ENCODE measurements at regions not wholly inside any gene's neighbourhood (a gene's known extent, or its start where the extent isn't known, plus 50 kb on each side); places are given as distances from the start of the nearest gene placed in this dataset.

DNA sequence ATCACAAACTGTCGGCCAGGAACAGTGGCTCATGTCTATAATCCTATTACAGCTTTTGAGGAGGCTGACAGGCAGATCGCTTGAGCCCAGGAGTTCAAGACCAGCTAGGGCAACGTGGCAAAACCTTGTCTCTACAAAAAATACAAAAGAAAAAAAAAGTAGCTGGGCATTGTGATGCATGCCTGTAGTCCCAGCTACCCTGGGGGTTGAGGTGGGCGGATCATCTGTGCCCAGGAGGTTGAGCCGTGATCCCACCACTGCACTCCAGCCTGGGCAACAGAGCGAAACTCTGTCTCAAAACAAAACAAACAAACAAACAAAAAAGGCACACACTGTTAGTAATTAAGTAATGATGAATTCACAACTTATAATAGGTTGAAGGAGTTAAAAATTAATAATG, 441.5 kb upstream of the PCDH15 start:
- Histone ChIP-seq H3K4me1 (ENCODE audit: insufficient read depth, low read length) (no peaks in the 10 kb centered on the region), H3K27me3 (ENCODE audit: insufficient read depth, low read length) (no peaks in the 10 kb centered on the region), H2AFZ (ENCODE audit: low read depth, low read length) (no peak overlapping the region), H3K9ac (ENCODE audit: low read length) (no peak overlapping the region), H4K20me1 (ENCODE audit: insufficient read depth, low read length) (no peaks in the 10 kb centered on the region), H3K79me2 (ENCODE audit: insufficient read depth, low read length) (no peaks in the 10 kb centered on the region), H3K4me2 (ENCODE audit: low read length) (no peak overlapping the region), H3K27ac (ENCODE audit: low read depth, low read length) (no peak overlapping the region), H3K36me3 (ENCODE audit: insufficient read depth, low read length) (no peaks in the 10 kb centered on the region), H3K9me3 (ENCODE audit: insufficient read depth, low read depth, low read length) (no peaks in the 10 kb centered on the region), H3K4me3 (ENCODE audit: insufficient read depth, low read depth, low read length) (no peak overlapping the region)
- Mint-ChIP-seq H3K4me1 (ENCODE audit: low read depth, unreplicated experiment) (no peaks in the 10 kb centered on the region), H3K4me3 (ENCODE audit: unreplicated experiment) (no peak overlapping the region), H3K27ac (ENCODE audit: unreplicated experiment) (no peak overlapping the region), H3K9me3 (ENCODE audit: unreplicated experiment) (no peaks in the 10 kb centered on the region), H3K36me3 (ENCODE audit: low read depth, unreplicated experiment) (no peaks in the 10 kb centered on the region), H3K27me3 (ENCODE audit: low read depth, unreplicated experiment) (no peaks in the 10 kb centered on the region)
- TF ChIP-seq, protein P1, sequence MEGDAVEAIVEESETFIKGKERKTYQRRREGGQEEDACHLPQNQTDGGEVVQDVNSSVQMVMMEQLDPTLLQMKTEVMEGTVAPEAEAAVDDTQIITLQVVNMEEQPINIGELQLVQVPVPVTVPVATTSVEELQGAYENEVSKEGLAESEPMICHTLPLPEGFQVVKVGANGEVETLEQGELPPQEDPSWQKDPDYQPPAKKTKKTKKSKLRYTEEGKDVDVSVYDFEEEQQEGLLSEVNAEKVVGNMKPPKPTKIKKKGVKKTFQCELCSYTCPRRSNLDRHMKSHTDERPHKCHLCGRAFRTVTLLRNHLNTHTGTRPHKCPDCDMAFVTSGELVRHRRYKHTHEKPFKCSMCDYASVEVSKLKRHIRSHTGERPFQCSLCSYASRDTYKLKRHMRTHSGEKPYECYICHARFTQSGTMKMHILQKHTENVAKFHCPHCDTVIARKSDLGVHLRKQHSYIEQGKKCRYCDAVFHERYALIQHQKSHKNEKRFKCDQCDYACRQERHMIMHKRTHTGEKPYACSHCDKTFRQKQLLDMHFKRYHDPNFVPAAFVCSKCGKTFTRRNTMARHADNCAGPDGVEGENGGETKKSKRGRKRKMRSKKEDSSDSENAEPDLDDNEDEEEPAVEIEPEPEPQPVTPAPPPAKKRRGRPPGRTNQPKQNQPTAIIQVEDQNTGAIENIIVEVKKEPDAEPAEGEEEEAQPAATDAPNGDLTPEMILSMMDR (IDR thresholded peaks at IDR 0.05; ENCODE audit: insufficient read depth, low read depth, low read length) = no peak
- TF ChIP-seq EZH2 (IDR thresholded peaks at IDR 0.05; ENCODE audit: insufficient read depth, low read length) = no peak
- FAIRE-seq (no peak), DNase-seq (ENCODE audit: low read depth) (no peak)

DNA sequence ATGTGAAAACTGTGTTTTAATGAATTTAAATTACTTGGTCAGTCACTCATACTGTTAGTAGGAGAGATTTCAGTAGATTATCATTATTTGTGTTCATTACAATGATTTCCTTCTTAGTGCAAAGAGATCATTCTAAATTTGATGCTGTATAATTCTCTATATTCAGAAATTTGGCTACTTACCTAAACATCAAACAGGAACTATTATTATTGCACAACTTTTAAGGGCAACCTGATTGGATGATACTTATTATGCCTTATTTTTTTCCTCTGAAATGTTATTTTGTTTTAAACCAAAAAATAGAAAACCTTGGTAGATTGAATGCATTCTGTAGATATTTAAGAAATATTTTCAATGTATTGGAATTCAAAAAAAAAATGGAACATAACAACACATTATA, 436.4 kb upstream of the PCDH15 start:
- no peak for FAIRE-seq
- H3K4me1 Mint-ChIP-seq (ENCODE audit: low read depth, unreplicated experiment) = no peaks in the 10 kb centered on the region
- TF ChIP-seq, protein P1 (IDR thresholded peaks at IDR 0.05; ENCODE audit: insufficient read depth, low read depth, low read length) = no peak
- TF ChIP-seq EZH2 (IDR thresholded peaks at IDR 0.05; ENCODE audit: insufficient read depth, low read length) = no peak

DNA sequence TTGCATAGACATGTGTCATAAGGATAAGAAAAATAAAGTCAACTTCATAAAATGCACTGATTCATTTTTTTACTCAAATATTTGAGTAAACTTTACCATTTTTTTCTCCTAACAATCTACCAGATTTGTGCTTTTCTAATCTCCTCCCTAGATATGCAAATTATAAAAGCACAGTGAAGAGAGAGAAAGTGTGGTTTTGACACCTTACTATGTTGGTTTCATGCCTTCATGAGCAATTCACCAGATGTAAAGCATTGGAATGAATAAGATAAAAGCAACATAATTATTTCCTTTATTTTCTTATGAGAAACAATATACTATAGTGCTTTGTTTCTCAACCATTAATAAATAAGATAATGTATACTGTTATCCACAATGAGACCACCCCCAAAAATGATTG, 432.5 kb upstream of the PCDH15 start:
- Histone ChIP-seq H3K9ac (ENCODE audit: low read length) (no peak overlapping the region), H3K36me3 (ENCODE audit: insufficient read depth, low read length) (no peaks in the 10 kb centered on the region), H3K9me3 (ENCODE audit: insufficient read depth, low read depth, low read length) (no peaks in the 10 kb centered on the region), H3K4me3 (ENCODE audit: insufficient read depth, low read depth, low read length) (no peak overlapping the region), H4K20me1 (ENCODE audit: insufficient read depth, low read length) (no peaks in the 10 kb centered on the region), H3K27ac (ENCODE audit: low read depth, low read length) (no peak overlapping the region), H3K4me2 (ENCODE audit: low read length) (no peak overlapping the region), H2AFZ (ENCODE audit: low read depth, low read length) (no peak overlapping the region), H3K27me3 (ENCODE audit: insufficient read depth, low read length) (no peaks in the 10 kb centered on the region), H3K4me1 (ENCODE audit: insufficient read depth, low read length) (no peaks in the 10 kb centered on the region), H3K79me2 (ENCODE audit: insufficient read depth, low read length) (no peaks in the 10 kb centered on the region)
- TF ChIP-seq, protein P1 (IDR thresholded peaks at IDR 0.05; ENCODE audit: insufficient read depth, low read depth, low read length) = no peak
- TF ChIP-seq EZH2 (IDR thresholded peaks at IDR 0.05; ENCODE audit: insufficient read depth, low read length) = no peak
- Mint-ChIP-seq H3K36me3 (ENCODE audit: low read depth, unreplicated experiment) (no peaks in the 10 kb centered on the region), H3K9me3 (ENCODE audit: unreplicated experiment) (no peaks in the 10 kb centered on the region), H3K27ac (ENCODE audit: unreplicated experiment) (no peak overlapping the region), H3K27me3 (ENCODE audit: low read depth, unreplicated experiment) (no peaks in the 10 kb centered on the region), H3K4me1 (ENCODE audit: low read depth, unreplicated experiment) (no peaks in the 10 kb centered on the region), H3K4me3 (ENCODE audit: unreplicated experiment) (no peak overlapping the region)
- DNase-seq (ENCODE audit: low read depth) (no peak), FAIRE-seq (no peak)

More for the DNA sequence above, 436.4 kb upstream of the PCDH15 start:
- Histone ChIP-seq H2AFZ (ENCODE audit: low read depth, low read length) (no peak overlapping the region), H3K4me2 (ENCODE audit: low read length) (no peak overlapping the region), H3K27ac (ENCODE audit: low read depth, low read length) (no peak overlapping the region), H3K9ac (ENCODE audit: low read length) (no peak overlapping the region), H3K9me3 (ENCODE audit: insufficient read depth, low read depth, low read length) (no peaks in the 10 kb centered on the region), H4K20me1 (ENCODE audit: insufficient read depth, low read length) (no peaks in the 10 kb centered on the region), H3K27me3 (ENCODE audit: insufficient read depth, low read length) (no peaks in the 10 kb centered on the region), H3K4me3 (ENCODE audit: insufficient read depth, low read depth, low read length) (no peak overlapping the region), H3K79me2 (ENCODE audit: insufficient read depth, low read length) (no peaks in the 10 kb centered on the region), H3K4me1 (ENCODE audit: insufficient read depth, low read length) (no peaks in the 10 kb centered on the region), H3K36me3 (ENCODE audit: insufficient read depth, low read length) (no peaks in the 10 kb centered on the region)
- Mint-ChIP-seq H3K27ac (ENCODE audit: unreplicated experiment) (no peak overlapping the region), H3K9me3 (ENCODE audit: unreplicated experiment) (no peaks in the 10 kb centered on the region), H3K4me3 (ENCODE audit: unreplicated experiment) (no peak overlapping the region), H3K36me3 (ENCODE audit: low read depth, unreplicated experiment) (no peaks in the 10 kb centered on the region), H3K27me3 (ENCODE audit: low read depth, unreplicated experiment) (no peaks in the 10 kb centered on the region)
- no peak for DNase-seq (ENCODE audit: low read depth)

Data from astrocyte (in vitro differentiated cells and primary cell).